Endothelial cell (in vitro differentiated cells): ENCODE measurements at regions not wholly inside any gene's neighbourhood (a gene's known extent, or its start where the extent isn't known, plus 50 kb on each side); places are given as distances from the start of the nearest gene placed in this dataset.

Experiments
- DNase-seq: peaks from one replicate; pipeline ENCODE4 v3.0.0; 2021; ENCODE audit warnings: low spot score
- H3K27ac Mint-ChIP-seq: one replicate; pipeline ENCODE4 v1.8.0; 2021; ENCODE audit warnings: mixed read lengths, inconsistent platforms; ENCODE audit not compliant: unreplicated experiment
- H3K27me3 Mint-ChIP-seq: one replicate; pipeline ENCODE4 v1.8.0; 2021; ENCODE audit warnings: mild to moderate bottlenecking, moderate library complexity, mixed read lengths, inconsistent platforms; ENCODE audit not compliant: unreplicated experiment
- H3K36me3 Mint-ChIP-seq: one replicate; pipeline ENCODE4 v1.8.0; 2021; ENCODE audit warnings: mild to moderate bottlenecking, low read depth, mixed read lengths, inconsistent platforms; ENCODE audit not compliant: unreplicated experiment
- H3K4me1 Mint-ChIP-seq: one replicate; pipeline ENCODE4 v1.8.0; 2021; ENCODE audit warnings: mild to moderate bottlenecking, mixed read lengths, inconsistent platforms; ENCODE audit not compliant: unreplicated experiment
- H3K4me3 Mint-ChIP-seq: one replicate; pipeline ENCODE4 v1.8.0; 2021; ENCODE audit warnings: mild to moderate bottlenecking, mixed read lengths, inconsistent platforms; ENCODE audit not compliant: unreplicated experiment
- H3K9me3 Mint-ChIP-seq: one replicate; pipeline ENCODE4 v1.8.0; 2021; ENCODE audit warnings: mixed read lengths, inconsistent platforms; ENCODE audit not compliant: unreplicated experiment
- CTCF ChIP-seq: fragments of 200-600 bp; sonication (generic); IDR thresholded peaks from one replicate; pipeline ENCODE4 v1.5.0; 2021; ENCODE audit warnings: antibody characterized with exemption; ENCODE audit not compliant: unreplicated experiment

DNA sequence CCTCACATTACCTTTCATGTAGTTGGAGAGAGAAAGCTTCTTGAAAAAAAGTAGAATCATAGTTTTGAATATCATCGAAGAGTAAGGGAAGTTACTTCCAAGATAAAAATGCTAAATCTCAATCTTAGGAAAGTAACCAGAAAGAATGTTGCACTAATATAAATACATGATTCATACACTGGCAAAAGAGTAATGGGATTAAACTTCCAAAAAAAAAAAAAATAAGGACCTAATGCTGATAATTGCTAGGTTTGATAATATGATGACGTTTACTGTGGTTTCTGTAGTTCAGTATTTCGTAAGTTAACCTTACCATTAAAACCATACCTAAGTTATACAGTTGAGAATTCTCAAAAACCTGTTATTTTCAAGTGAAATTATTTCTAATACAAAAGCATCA is 573.8 kb upstream of the CDH9 start:
- no peak overlapping the region for H3K27ac Mint-ChIP-seq
- peaks cover 2% of the 10 kb centered on the region for H3K27me3 Mint-ChIP-seq
- no peaks in the 10 kb centered on the region for H3K4me1 Mint-ChIP-seq
- DNase-seq, result no peak
- H3K9me3 Mint-ChIP-seq, result no peaks in the 10 kb centered on the region
- H3K4me3 Mint-ChIP-seq, result no peak overlapping the region
- no peaks in the 10 kb centered on the region for H3K36me3 Mint-ChIP-seq
- TF ChIP-seq CTCF, result no peak

DNA sequence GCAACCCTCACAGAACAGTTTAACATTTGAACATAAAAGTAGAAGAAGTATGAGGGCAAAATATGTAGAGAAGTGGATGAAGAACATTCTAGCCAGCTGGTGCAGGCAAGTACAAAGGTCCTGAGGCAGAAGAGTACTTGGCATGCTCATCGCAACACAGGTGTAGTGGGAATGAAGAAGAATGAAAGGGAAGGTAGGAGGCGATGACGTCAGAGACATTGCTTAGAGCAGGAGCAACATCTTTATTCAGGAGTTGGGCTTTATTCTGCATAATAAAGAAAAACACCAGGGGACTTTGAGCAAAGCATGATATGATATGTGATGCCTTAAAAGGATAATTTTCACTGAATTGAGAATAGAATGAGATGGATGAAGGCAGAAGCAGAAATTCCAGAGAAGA is 570.6 kb upstream of the CDH9 start:
- no peaks in the 10 kb centered on the region for H3K36me3 Mint-ChIP-seq
- H3K27ac Mint-ChIP-seq, result no peak overlapping the region
- H3K9me3 Mint-ChIP-seq, result no peaks in the 10 kb centered on the region
- no peak overlapping the region for H3K4me3 Mint-ChIP-seq
- DNase-seq, result no peak
- H3K4me1 Mint-ChIP-seq, result no peaks in the 10 kb centered on the region
- no peaks in the 10 kb centered on the region for H3K27me3 Mint-ChIP-seq
- TF ChIP-seq CTCF, result no peak

DNA sequence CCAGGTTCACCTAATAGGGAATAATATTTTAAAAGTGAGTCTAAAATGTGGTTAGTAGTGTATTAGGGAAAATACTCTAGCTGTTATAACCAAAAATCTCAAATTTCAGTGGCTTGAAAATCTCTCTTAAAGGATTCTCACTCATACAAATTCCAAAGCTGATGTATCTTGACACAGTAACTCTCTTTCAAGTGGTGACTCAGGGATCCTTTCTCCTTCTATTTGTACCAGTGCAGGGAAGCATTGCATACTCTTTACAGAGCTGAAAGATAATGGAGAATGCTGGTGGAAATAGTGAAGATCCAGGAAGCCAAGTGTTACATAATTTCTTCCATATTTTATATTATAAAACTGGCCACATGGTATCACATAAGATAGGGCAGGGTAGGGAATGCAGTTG is 560.2 kb upstream of the CDH9 start:
- Mint-ChIP-seq H3K36me3 (no peaks in the 10 kb centered on the region), H3K4me3 (no peak overlapping the region), H3K27ac (no peak overlapping the region), H3K27me3 (peaks cover 2% of the 10 kb centered on the region), H3K4me1 (no peaks in the 10 kb centered on the region), H3K9me3 (no peaks in the 10 kb centered on the region)
- DNase-seq, result no peak
- no peak for TF ChIP-seq CTCF

DNA sequence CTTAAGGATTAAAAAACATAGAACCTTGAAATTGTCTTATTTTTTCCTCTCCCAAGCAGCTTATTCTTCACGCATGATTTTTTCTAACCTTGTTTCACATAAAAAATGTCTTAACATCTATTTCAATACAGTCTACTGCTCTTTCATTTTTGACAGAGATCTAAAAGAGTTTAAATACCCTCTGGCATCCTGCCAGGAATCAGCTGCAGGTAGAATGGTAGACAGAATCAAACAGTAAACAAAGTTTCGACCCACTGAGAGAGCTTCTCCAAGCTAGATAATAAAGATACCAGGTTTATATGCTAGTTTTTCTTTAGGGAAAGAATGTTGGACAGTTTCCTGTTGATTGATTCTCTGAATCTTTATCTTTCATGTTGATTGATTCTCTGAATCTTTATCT is 555.8 kb upstream of the CDH9 start:
- Mint-ChIP-seq H3K27me3 (peaks cover 2% of the 10 kb centered on the region), H3K4me3 (no peak overlapping the region), H3K27ac (no peak overlapping the region), H3K4me1 (no peaks in the 10 kb centered on the region), H3K9me3 (no peaks in the 10 kb centered on the region), H3K36me3 (no peaks in the 10 kb centered on the region)
- DNase-seq, result no peak
- TF ChIP-seq CTCF, result no peak

DNA sequence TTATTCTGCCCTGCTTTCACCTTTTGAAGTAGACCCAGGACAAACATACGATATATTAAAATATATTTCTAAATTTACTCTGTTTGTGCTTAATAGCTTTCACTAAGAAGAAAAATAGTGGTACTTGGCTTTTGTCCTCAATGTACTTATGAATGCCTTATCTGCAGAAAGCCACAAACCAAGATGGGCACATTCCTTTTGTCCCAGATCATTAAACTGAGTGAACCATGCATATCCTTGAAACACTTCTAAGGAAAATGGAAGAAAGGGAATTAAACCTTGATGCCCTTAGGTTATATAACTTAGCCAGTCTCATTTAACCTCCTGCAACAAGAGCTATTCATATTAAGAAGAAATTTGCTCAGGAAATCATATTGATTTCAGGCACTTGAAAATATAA is 553.8 kb upstream of the CDH9 start:
- no peak for TF ChIP-seq CTCF
- H3K4me1 Mint-ChIP-seq, result no peaks in the 10 kb centered on the region
- H3K4me3 Mint-ChIP-seq, result no peak overlapping the region
- H3K9me3 Mint-ChIP-seq, result no peaks in the 10 kb centered on the region
- no peak for DNase-seq
- H3K27ac Mint-ChIP-seq, result no peak overlapping the region
- H3K36me3 Mint-ChIP-seq, result no peaks in the 10 kb centered on the region
- peaks cover 2% of the 10 kb centered on the region for H3K27me3 Mint-ChIP-seq
